Femur (tissue), 1 donor: ENCODE measurements at regions not wholly inside any gene's neighbourhood (a gene's known extent, or its start where the extent isn't known, plus 50 kb on each side); places are given as distances from the start of the nearest gene placed in this dataset.
"Not testable (repeated sequence)": the region's sequence is repeated elsewhere in the genome, so short reads cannot be mapped to it uniquely, and the experiment has no call there.

Experiments
- DNase-seq: peaks from one replicate; pipeline ENCODE4 v3.0.0-alpha.2; 2017

GRCh38 chr12:64552510-64552909 lies 57.8 kb upstream of the RASSF3 start:
- DNase-seq: not testable (repeated sequence)

- DNase-seq: not testable (repeated sequence)
These were observed 56.6 kb upstream of the RASSF3 start for GRCh38 chr12:64553689-64554088.

GRCh38 chr12:64556231-64556630 lies 54.1 kb upstream of the RASSF3 start:
- no peak for DNase-seq

GRCh38 chr12:64558754-64559153 lies 51.5 kb upstream of the RASSF3 start:
- DNase-seq: no peak

GRCh38 chr12:64560396-64561301 lies 49.6 kb upstream of the RASSF3 start:
- DNase-seq: peak; percentile 81
